GM23248 (cell line): ENCODE measurements at regions not wholly inside any gene's neighbourhood (a gene's known extent, or its start where the extent isn't known, plus 50 kb on each side); places are given as distances from the start of the nearest gene placed in this dataset.
"Not testable (repeated sequence)": the region's sequence is repeated elsewhere in the genome, so short reads cannot be mapped to it uniquely, and the experiment has no call there.

Experiments used
- DNase-seq: peaks from one replicate; pipeline ENCODE4 v3.0.0-alpha.2; 2015
- H2AFZ ChIP-seq: fragments of 200-600 bp; sonication (generic); 2 replicates; pipeline ENCODE4 v1.6.1; 2016; ENCODE audit warnings: antibody characterized with exemption
- H3F3A ChIP-seq: fragments of 200-600 bp; sonication (generic); 2 replicates; pipeline ENCODE4 v1.6.1; 2016; ENCODE audit warnings: mild to moderate bottlenecking, antibody characterized with exemption, mixed run types; ENCODE audit not compliant: insufficient read depth
- H3K27ac ChIP-seq: fragments of 200-600 bp; sonication (generic); 2 replicates; pipeline ENCODE4 v1.5.1; 2016; ENCODE audit warnings: mild to moderate bottlenecking
- H3K27me3 ChIP-seq: fragments of 200-600 bp; sonication (generic); replicated peaks from 2 replicates; pipeline ENCODE4 v1.6.1; 2016; ENCODE audit warnings: mild to moderate bottlenecking; ENCODE audit not compliant: insufficient read depth
- H3K36me3 ChIP-seq: fragments of 200-600 bp; sonication (generic); 2 replicates; pipeline ENCODE4 v1.6.1; 2016; ENCODE audit warnings: low read depth, mild to moderate bottlenecking
- H3K4me1 ChIP-seq: fragments of 200-600 bp; sonication (generic); 2 replicates; pipeline ENCODE4 v1.6.1; 2016; ENCODE audit warnings: mild to moderate bottlenecking; ENCODE audit not compliant: insufficient read depth
- H3K4me2 ChIP-seq: fragments of 200-600 bp; sonication (generic); one replicate; pipeline ENCODE4 v1.6.1; 2016; ENCODE audit warnings: mild to moderate bottlenecking; ENCODE audit not compliant: unreplicated experiment
- H3K4me3 ChIP-seq: fragments of 200-600 bp; sonication (generic); 2 replicates; pipeline ENCODE4 v1.5.1; 2016; ENCODE audit warnings: mild to moderate bottlenecking
- H3K79me2 ChIP-seq: fragments of 200-600 bp; sonication (generic); 2 replicates; pipeline ENCODE4 v1.6.1; 2016; ENCODE audit warnings: mild to moderate bottlenecking; ENCODE audit not compliant: insufficient read depth
- H3K9ac ChIP-seq: fragments of 200-600 bp; sonication (generic); 2 replicates; pipeline ENCODE4 v1.6.1; 2016; ENCODE audit warnings: mild to moderate bottlenecking
- H3K9me2 ChIP-seq: fragments of 200-600 bp; sonication (generic); 2 replicates; pipeline ENCODE4 v1.6.1; 2016; ENCODE audit warnings: mixed run types, mild to moderate bottlenecking, moderate library complexity; ENCODE audit not compliant: insufficient read depth
- H3K9me3 ChIP-seq: fragments of 200-600 bp; sonication (generic); one replicate; pipeline ENCODE4 v1.6.1; 2017; ENCODE audit warnings: low read depth
- H4K20me1 ChIP-seq: fragments of 200-600 bp; sonication (generic); 2 replicates; pipeline ENCODE4 v1.6.0; 2016; ENCODE audit not compliant: insufficient read depth
- EZH2 ChIP-seq: fragments of 200-600 bp; sonication (generic); IDR thresholded peaks from 2 replicates; pipeline ENCODE4 v1.6.1; 2018; ENCODE audit warnings: antibody characterized with exemption, mild to moderate bottlenecking; ENCODE audit not compliant: insufficient read depth, poor library complexity, severe bottlenecking
- EZH2phosphoT487 ChIP-seq: fragments of 200-600 bp; sonication (generic); IDR thresholded peaks from 2 replicates; pipeline ENCODE4 v1.6.1; 2018; ENCODE audit warnings: antibody characterized with exemption, moderate library complexity, mild to moderate bottlenecking, low read depth; ENCODE audit not compliant: insufficient read depth
- WGBS, 2 experiments: methylation state at CpG; one replicate each; pipeline ENCODE4 v1.1.6; 2015 to 2017; ENCODE audit warnings: low lambda C conversion rate in 2 of 2, low coverage in 1 of 2; ENCODE audit errors: missing lambda C conversion rate in 2 of 2; 5-methylcytosine and 5-hydroxymethylcytosine counted together
- in situ Hi-C: fragments of 300-500 bp; cut with MboI; formaldehyde crosslinking; loops from 2 replicates; pipeline ENCODE4 v1.15.0; 2020

- in situ Hi-C loops = no loop called here
- Histone ChIP-seq H3K79me2 (no peaks in the 10 kb centered on the region), H3K9ac (no peak overlapping the region), H3K27me3 (no peaks in the 10 kb centered on the region), H3K4me1 (peaks cover 33% of the 10 kb centered on the region), H3K36me3 (no peaks in the 10 kb centered on the region), H3K4me2 (no peak overlapping the region), H3K27ac (no peak overlapping the region), H3K9me3 (no peaks in the 10 kb centered on the region), H4K20me1 (no peaks in the 10 kb centered on the region), H3F3A (peaks cover 38% of the 10 kb centered on the region), H2AFZ (no peak overlapping the region), H3K4me3 (no peak overlapping the region), H3K9me2 (no peaks in the 10 kb centered on the region)
- WGBS, 2 experiments = 100% methylated on average over 2 of the region's 2 CpGs
- TF ChIP-seq EZH2phosphoT487 (no peak), EZH2 (no peak)
- no peak for DNase-seq
Measured at GRCh38 chr2:39872748-39873147, 93.7 kb upstream of the THUMPD2 start.

GRCh38 chr2:39871291-39871761 lies 92.3 kb upstream of the THUMPD2 start:
- DNase-seq = peak; percentile 88
- Histone ChIP-seq H3K4me2 (peak overlapping the region; percentile 56), H2AFZ (no peak overlapping the region), H3K27me3 (no peaks in the 10 kb centered on the region), H3K9ac (no peak overlapping the region), H3F3A (peaks cover 38% of the 10 kb centered on the region), H3K27ac (peak overlapping the region; percentile 25), H3K4me3 (no peak overlapping the region), H3K79me2 (no peaks in the 10 kb centered on the region), H3K9me2 (no peaks in the 10 kb centered on the region), H3K4me1 (peaks cover 33% of the 10 kb centered on the region), H4K20me1 (no peaks in the 10 kb centered on the region), H3K9me3 (no peaks in the 10 kb centered on the region), H3K36me3 (no peaks in the 10 kb centered on the region)
- 1 to 2% methylated on average over 7 of the region's 7 CpGs for WGBS, 2 experiments
- in situ Hi-C loops = no loop called here
- no peak for TF ChIP-seq EZH2

GRCh38 chr2:39870871-39871270 lies 91.8 kb upstream of the THUMPD2 start:
- Histone ChIP-seq H3K4me2 (peak overlapping the region; percentile 56), H3F3A (peaks cover 37% of the 10 kb centered on the region)
- in situ Hi-C loops = no loop called here

GRCh38 chr2:39867268-39867667 lies 88.2 kb upstream of the THUMPD2 start:
- DNase-seq = no peak
- Histone ChIP-seq H3K4me1 (peaks cover 22% of the 10 kb centered on the region), H3K27me3 (no peaks in the 10 kb centered on the region), H3K27ac (no peak overlapping the region), H3F3A (peaks cover 23% of the 10 kb centered on the region), H3K4me3 (no peak overlapping the region), H4K20me1 (no peaks in the 10 kb centered on the region), H3K79me2 (no peaks in the 10 kb centered on the region), H3K9ac (no peak overlapping the region), H2AFZ (no peak overlapping the region), H3K9me2 (no peaks in the 10 kb centered on the region), H3K4me2 (no peak overlapping the region), H3K9me3 (no peaks in the 10 kb centered on the region), H3K36me3 (no peaks in the 10 kb centered on the region)
- WGBS, 2 experiments = 89 to 95% methylated on average over 5 of the region's 5 CpGs
- in situ Hi-C loops = no loop called here
- TF ChIP-seq EZH2phosphoT487 = no peak
- no peak for TF ChIP-seq EZH2

More at GRCh38 chr2:39870871-39871270, 91.8 kb upstream of the THUMPD2 start:
- Histone ChIP-seq H3K9me3 (no peaks in the 10 kb centered on the region), H3K4me3 (no peak overlapping the region), H3K79me2 (no peaks in the 10 kb centered on the region), H3K27me3 (no peaks in the 10 kb centered on the region), H3K36me3 (no peaks in the 10 kb centered on the region), H3K4me1 (peaks cover 33% of the 10 kb centered on the region), H3K9ac (no peak overlapping the region), H2AFZ (peak overlapping the region; percentile 50), H3K27ac (peak overlapping the region; percentile 25), H4K20me1 (no peaks in the 10 kb centered on the region), H3K9me2 (no peaks in the 10 kb centered on the region)
- no peak for TF ChIP-seq EZH2
- no peak for TF ChIP-seq EZH2phosphoT487
- WGBS, 2 experiments = 37 to 39% methylated on average over 3 of the region's 3 CpGs
- no peak for DNase-seq

- Histone ChIP-seq H3K79me2 (no peaks in the 10 kb centered on the region), H3F3A (peaks cover 7% of the 10 kb centered on the region), H3K4me2 (no peak overlapping the region), H3K27me3 (no peaks in the 10 kb centered on the region), H3K9me3 (no peaks in the 10 kb centered on the region), H2AFZ (no peak overlapping the region), H4K20me1 (no peaks in the 10 kb centered on the region), H3K4me3 (no peak overlapping the region), H3K9me2 (no peaks in the 10 kb centered on the region), H3K4me1 (peaks cover 9% of the 10 kb centered on the region), H3K9ac (no peak overlapping the region), H3K27ac (no peak overlapping the region), H3K36me3 (no peaks in the 10 kb centered on the region)
- TF ChIP-seq EZH2 (no peak), EZH2phosphoT487 (no peak)
- in situ Hi-C loops = no loop called here
- DNase-seq = no peak
- WGBS, 2 experiments = 79 to 89% methylated on average over 3 of the region's 3 CpGs
Measured at GRCh38 chr2:39865751-39866150, 86.7 kb upstream of the THUMPD2 start.

DNA sequence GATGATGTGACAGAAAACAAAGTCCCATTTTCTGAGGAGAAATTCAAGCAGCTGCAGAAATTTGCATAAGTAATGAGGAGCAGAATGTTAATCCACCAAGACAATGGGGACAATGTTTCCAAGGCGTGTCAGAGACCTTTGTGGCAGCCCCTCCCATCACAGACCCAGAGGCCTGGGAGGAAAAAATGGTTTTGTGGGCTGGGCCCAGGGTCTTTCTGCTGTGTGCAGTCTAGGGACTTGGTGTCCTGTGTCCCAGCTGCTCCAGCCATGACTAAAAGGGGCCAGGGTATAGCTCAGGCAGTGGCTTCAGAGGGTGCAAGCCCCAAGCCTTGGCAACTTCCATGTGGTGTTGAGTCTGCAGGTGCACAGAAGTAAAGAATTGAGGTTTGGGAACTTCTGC lies 84.6 kb upstream of the THUMPD2 start:
- H3K36me3 ChIP-seq, H3K9ac ChIP-seq, H3K4me1 ChIP-seq, H3K27ac ChIP-seq, H3K27me3 ChIP-seq, H3K9me2 ChIP-seq, in situ Hi-C loops, H3K9me3 ChIP-seq, H3F3A ChIP-seq, H3K79me2 ChIP-seq, H3K4me2 ChIP-seq, DNase-seq, H2AFZ ChIP-seq, H4K20me1 ChIP-seq, H3K4me3 ChIP-seq: not testable (repeated sequence)
- 43 to 50% methylated on average over 1 of the region's 1 CpG for WGBS, 2 experiments
